ENCODE measurements at regions not wholly inside any gene's neighbourhood (a gene's known extent, or its start where the extent isn't known, plus 50 kb on each side); places are given as distances from the start of the nearest gene placed in this dataset.

- H3K27ac Mint-ChIP-seq (ENCODE audit: low read depth), result no peak overlapping the region
Measured at GRCh38 chr4:181416966-181417365, 826.2 kb upstream of the TENM3 start.

GRCh38 chr4:181418496-181418895, 824.7 kb upstream of the TENM3 start:
- H3K9me3 Mint-ChIP-seq, result peaks cover 27% of the 10 kb centered on the region
- no peaks in the 10 kb centered on the region for H3K36me3 Mint-ChIP-seq (ENCODE audit: insufficient read depth)
- H3K4me3 Mint-ChIP-seq, result no peak overlapping the region
- no peak for DNase-seq (ENCODE audit: low spot score in 2 of 2)
- H3K27ac Mint-ChIP-seq (ENCODE audit: low read depth), result no peak overlapping the region
- no peaks in the 10 kb centered on the region for H3K4me1 Mint-ChIP-seq
- ATAC-seq (replicated peaks; ENCODE audit: extremely low read depth, poor library complexity, severe bottlenecking), result no peak
- no peaks in the 10 kb centered on the region for H3K27me3 Mint-ChIP-seq

More at GRCh38 chr4:181416966-181417365, 826.2 kb upstream of the TENM3 start:
- Mint-ChIP-seq H3K4me1 (no peaks in the 10 kb centered on the region), H3K27me3 (no peaks in the 10 kb centered on the region), H3K36me3 (ENCODE audit: insufficient read depth) (no peaks in the 10 kb centered on the region), H3K4me3 (no peak overlapping the region), H3K9me3 (peaks cover 15% of the 10 kb centered on the region)
- ATAC-seq (replicated peaks; ENCODE audit: extremely low read depth, poor library complexity, severe bottlenecking) (no peak), DNase-seq (ENCODE audit: low spot score in 2 of 2) (no peak)

- DNase-seq (ENCODE audit: low spot score in 2 of 2) (no peak), ATAC-seq (replicated peaks; ENCODE audit: extremely low read depth, poor library complexity, severe bottlenecking) (no peak)
- H3K36me3 Mint-ChIP-seq (ENCODE audit: insufficient read depth), result no peaks in the 10 kb centered on the region
- no peak overlapping the region for H3K4me3 Mint-ChIP-seq
- H3K27ac Mint-ChIP-seq (ENCODE audit: low read depth), result no peak overlapping the region
- no peaks in the 10 kb centered on the region for H3K4me1 Mint-ChIP-seq
- peaks cover 26% of the 10 kb centered on the region for H3K9me3 Mint-ChIP-seq
- H3K27me3 Mint-ChIP-seq, result no peaks in the 10 kb centered on the region
Measured at GRCh38 chr4:181420950-181421349, 822.3 kb upstream of the TENM3 start.

GRCh38 chr4:181424362-181425016, 818.7 kb upstream of the TENM3 start:
- no peak overlapping the region for H3K27ac Mint-ChIP-seq (ENCODE audit: low read depth)
- no peak overlapping the region for H3K4me3 Mint-ChIP-seq
- H3K27me3 Mint-ChIP-seq, result no peaks in the 10 kb centered on the region
- no peak for ATAC-seq (replicated peaks; ENCODE audit: extremely low read depth, poor library complexity, severe bottlenecking)
- H3K9me3 Mint-ChIP-seq, result peaks cover 31% of the 10 kb centered on the region
- H3K36me3 Mint-ChIP-seq (ENCODE audit: insufficient read depth), result no peaks in the 10 kb centered on the region
- no peak for DNase-seq (ENCODE audit: low spot score in 2 of 2)
- no peaks in the 10 kb centered on the region for H3K4me1 Mint-ChIP-seq

- Mint-ChIP-seq H3K4me1 (no peaks in the 10 kb centered on the region), H3K4me3 (no peak overlapping the region), H3K27ac (ENCODE audit: low read depth) (no peak overlapping the region), H3K9me3 (peaks cover 31% of the 10 kb centered on the region), H3K36me3 (ENCODE audit: insufficient read depth) (no peaks in the 10 kb centered on the region), H3K27me3 (no peaks in the 10 kb centered on the region)
- no peak for ATAC-seq (replicated peaks; ENCODE audit: extremely low read depth, poor library complexity, severe bottlenecking)
- no peak for DNase-seq (ENCODE audit: low spot score in 2 of 2)
Measured at GRCh38 chr4:181427076-181427475, 816.1 kb upstream of the TENM3 start.

- Mint-ChIP-seq H3K4me3 (no peak overlapping the region), H3K27ac (ENCODE audit: low read depth) (no peak overlapping the region), H3K4me1 (no peaks in the 10 kb centered on the region), H3K9me3 (peaks cover 17% of the 10 kb centered on the region), H3K27me3 (no peaks in the 10 kb centered on the region), H3K36me3 (ENCODE audit: insufficient read depth) (no peaks in the 10 kb centered on the region)
- ATAC-seq (replicated peaks; ENCODE audit: extremely low read depth, poor library complexity, severe bottlenecking) (no peak), DNase-seq (ENCODE audit: low spot score in 2 of 2) (no peak)
Measured at GRCh38 chr4:181431006-181431405, 812.2 kb upstream of the TENM3 start.

GRCh38 chr4:181431661-181432060, 811.5 kb upstream of the TENM3 start:
- Mint-ChIP-seq H3K9me3 (peaks cover 17% of the 10 kb centered on the region), H3K36me3 (ENCODE audit: insufficient read depth) (no peaks in the 10 kb centered on the region), H3K4me3 (no peak overlapping the region), H3K4me1 (no peaks in the 10 kb centered on the region), H3K27me3 (no peaks in the 10 kb centered on the region), H3K27ac (ENCODE audit: low read depth) (no peak overlapping the region)
- no peak for ATAC-seq (replicated peaks; ENCODE audit: extremely low read depth, poor library complexity, severe bottlenecking)
- DNase-seq (ENCODE audit: low spot score in 2 of 2), result no peak

- H3K27me3 Mint-ChIP-seq, result no peaks in the 10 kb centered on the region
- DNase-seq (ENCODE audit: low spot score in 2 of 2) (no peak), ATAC-seq (replicated peaks; ENCODE audit: extremely low read depth, poor library complexity, severe bottlenecking) (no peak)
- H3K4me3 Mint-ChIP-seq, result no peak overlapping the region
- no peaks in the 10 kb centered on the region for H3K4me1 Mint-ChIP-seq
- H3K9me3 Mint-ChIP-seq, result peaks cover 18% of the 10 kb centered on the region
- no peaks in the 10 kb centered on the region for H3K36me3 Mint-ChIP-seq (ENCODE audit: insufficient read depth)
- H3K27ac Mint-ChIP-seq (ENCODE audit: low read depth), result no peak overlapping the region
Measured at GRCh38 chr4:181432335-181432734, 810.9 kb upstream of the TENM3 start.

GRCh38 chr4:181437895-181438294, 805.3 kb upstream of the TENM3 start:
- H3K4me1 Mint-ChIP-seq, result no peaks in the 10 kb centered on the region
- H3K4me3 Mint-ChIP-seq, result no peak overlapping the region

GRCh38 chr4:181438641-181439040, 804.6 kb upstream of the TENM3 start:
- no peak overlapping the region for H3K27ac Mint-ChIP-seq (ENCODE audit: low read depth)
- no peak overlapping the region for H3K4me3 Mint-ChIP-seq
- DNase-seq (ENCODE audit: low spot score in 2 of 2), result no peak
- no peaks in the 10 kb centered on the region for H3K36me3 Mint-ChIP-seq (ENCODE audit: insufficient read depth)
- no peaks in the 10 kb centered on the region for H3K4me1 Mint-ChIP-seq
- ATAC-seq (replicated peaks; ENCODE audit: extremely low read depth, poor library complexity, severe bottlenecking), result no peak
- H3K27me3 Mint-ChIP-seq, result no peaks in the 10 kb centered on the region
- peaks cover 10% of the 10 kb centered on the region for H3K9me3 Mint-ChIP-seq

More at GRCh38 chr4:181437895-181438294, 805.3 kb upstream of the TENM3 start:
- Mint-ChIP-seq H3K36me3 (ENCODE audit: insufficient read depth) (no peaks in the 10 kb centered on the region), H3K27ac (ENCODE audit: low read depth) (no peak overlapping the region), H3K9me3 (peaks cover 10% of the 10 kb centered on the region), H3K27me3 (no peaks in the 10 kb centered on the region)
- ATAC-seq (replicated peaks; ENCODE audit: extremely low read depth, poor library complexity, severe bottlenecking) (no peak), DNase-seq (ENCODE audit: low spot score in 2 of 2) (no peak)

GRCh38 chr4:181443021-181443420, 800.2 kb upstream of the TENM3 start:
- Mint-ChIP-seq H3K9me3 (peaks cover 11% of the 10 kb centered on the region), H3K27ac (ENCODE audit: low read depth) (no peak overlapping the region), H3K4me1 (no peaks in the 10 kb centered on the region), H3K36me3 (ENCODE audit: insufficient read depth) (no peaks in the 10 kb centered on the region), H3K4me3 (no peak overlapping the region), H3K27me3 (no peaks in the 10 kb centered on the region)
- no peak for ATAC-seq (replicated peaks; ENCODE audit: extremely low read depth, poor library complexity, severe bottlenecking)
- DNase-seq (ENCODE audit: low spot score in 2 of 2), result no peak

GRCh38 chr4:181465826-181466225, 777.4 kb upstream of the TENM3 start:
- Mint-ChIP-seq H3K27ac (ENCODE audit: low read depth) (no peak overlapping the region), H3K9me3 (peaks cover 30% of the 10 kb centered on the region), H3K4me3 (no peak overlapping the region), H3K36me3 (ENCODE audit: insufficient read depth) (no peaks in the 10 kb centered on the region), H3K27me3 (no peaks in the 10 kb centered on the region), H3K4me1 (no peaks in the 10 kb centered on the region)
- DNase-seq (ENCODE audit: low spot score in 2 of 2) (no peak), ATAC-seq (replicated peaks; ENCODE audit: extremely low read depth, poor library complexity, severe bottlenecking) (no peak)

- Mint-ChIP-seq H3K36me3 (ENCODE audit: insufficient read depth) (no peaks in the 10 kb centered on the region), H3K27ac (ENCODE audit: low read depth) (no peak overlapping the region), H3K4me3 (no peak overlapping the region), H3K9me3 (peaks cover 16% of the 10 kb centered on the region), H3K4me1 (no peaks in the 10 kb centered on the region), H3K27me3 (no peaks in the 10 kb centered on the region)
- ATAC-seq (replicated peaks; ENCODE audit: extremely low read depth, poor library complexity, severe bottlenecking) (no peak), DNase-seq (ENCODE audit: low spot score in 2 of 2) (no peak)
Measured at GRCh38 chr4:181468451-181468850, 774.8 kb upstream of the TENM3 start.

All from central memory CD8-positive, alpha-beta T cell (primary cell).